Embryonic facial prominence (tissue), 1 donor: ENCODE measurements at regions not wholly inside any gene's neighbourhood (a gene's known extent, or its start where the extent isn't known, plus 50 kb on each side); places are given as distances from the start of the nearest gene placed in this dataset.
"Not testable (repeated sequence)": the region's sequence is repeated elsewhere in the genome, so short reads cannot be mapped to it uniquely, and the experiment has no call there.

ENCODE experiments used
- DNase-seq: peaks from one replicate; pipeline ENCODE4 v3.0.0-alpha.2; 2016; ENCODE audit errors: extremely low spot score

DNA sequence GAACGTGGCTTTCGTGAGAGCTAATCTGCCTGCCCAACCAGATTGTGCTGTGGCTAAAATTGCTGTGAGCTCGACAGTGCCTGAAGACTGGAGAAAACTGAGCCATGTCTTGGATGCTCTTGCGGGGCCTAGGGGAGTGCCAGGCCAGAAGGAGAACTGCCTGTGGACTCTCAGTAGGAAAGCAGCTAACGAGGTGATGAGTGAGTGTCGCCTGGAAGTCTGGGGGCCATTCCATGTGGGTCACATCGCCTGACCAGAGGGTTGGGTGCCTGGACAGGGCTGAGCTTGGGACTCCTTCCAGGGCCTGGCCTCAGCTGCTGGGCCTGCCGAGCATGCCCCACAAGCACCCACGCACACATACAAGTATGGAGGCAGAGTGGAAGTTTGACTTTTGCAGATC is 166.5 kb downstream of the VEGFA start:
- no peak for DNase-seq

DNA sequence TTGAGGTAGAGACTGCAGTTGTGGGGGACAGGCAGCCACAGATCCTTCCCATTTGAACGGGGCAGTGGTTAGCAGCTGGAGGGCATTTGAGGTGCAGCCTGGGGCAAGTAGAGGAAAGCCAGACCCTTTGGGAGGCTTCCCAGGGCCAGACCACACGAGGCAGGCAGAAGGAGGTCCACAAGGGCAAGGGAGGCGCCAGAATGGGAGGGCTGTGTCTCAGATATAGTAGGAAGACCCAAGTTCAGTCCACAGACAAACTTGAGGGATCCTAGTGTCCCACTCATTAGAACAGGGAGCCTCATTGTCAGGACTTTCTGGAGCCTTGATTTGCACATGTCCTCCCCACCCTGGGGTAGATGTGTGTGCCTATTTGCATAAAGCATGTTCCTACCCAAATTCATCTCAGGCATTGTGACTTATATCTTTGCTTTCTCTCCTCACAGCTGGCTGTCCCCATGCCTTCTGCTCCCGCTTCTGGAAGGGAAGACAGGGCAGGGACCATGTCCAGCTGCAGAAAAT is 166.0 kb downstream of the VEGFA start:
- DNase-seq, result no peak

DNA sequence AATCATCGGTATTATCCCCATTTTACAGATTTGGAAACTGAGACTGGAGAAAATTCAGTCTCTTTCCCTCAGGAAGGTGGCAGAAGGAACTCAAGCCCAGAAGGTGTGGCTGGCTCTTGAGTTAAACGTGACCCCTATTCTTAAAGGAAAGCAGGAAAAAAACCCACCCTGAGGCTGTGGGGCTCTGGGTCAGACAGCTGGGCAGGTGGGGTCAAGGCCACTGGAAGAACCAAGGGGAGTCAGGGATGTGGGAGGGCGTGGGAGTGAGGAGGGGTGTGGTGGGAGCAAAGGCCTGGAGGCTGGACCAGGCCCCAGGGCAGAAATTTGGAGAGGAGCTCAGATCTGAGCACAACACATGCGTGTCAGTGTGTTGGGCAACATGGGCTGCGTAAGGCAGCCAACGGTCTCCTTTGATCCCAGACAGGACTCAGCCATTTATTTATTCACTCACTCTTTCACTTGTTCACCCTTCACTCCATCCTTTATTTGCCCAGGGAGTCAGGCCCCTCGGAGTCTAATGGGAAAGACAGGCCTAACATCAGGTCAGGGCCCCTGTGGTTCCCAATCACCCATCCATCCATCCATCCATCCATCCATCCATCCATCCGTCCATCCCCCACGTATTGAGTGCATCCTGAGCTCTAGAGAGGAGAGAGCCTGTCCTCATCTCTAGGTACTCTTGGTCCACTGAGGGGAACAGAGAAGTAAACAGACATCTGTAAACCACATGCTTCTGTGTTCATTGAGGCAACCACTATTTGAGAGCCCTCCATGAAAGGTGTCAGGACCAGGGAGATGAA is 165.0 kb downstream of the VEGFA start:
- DNase-seq, result no peak

DNA sequence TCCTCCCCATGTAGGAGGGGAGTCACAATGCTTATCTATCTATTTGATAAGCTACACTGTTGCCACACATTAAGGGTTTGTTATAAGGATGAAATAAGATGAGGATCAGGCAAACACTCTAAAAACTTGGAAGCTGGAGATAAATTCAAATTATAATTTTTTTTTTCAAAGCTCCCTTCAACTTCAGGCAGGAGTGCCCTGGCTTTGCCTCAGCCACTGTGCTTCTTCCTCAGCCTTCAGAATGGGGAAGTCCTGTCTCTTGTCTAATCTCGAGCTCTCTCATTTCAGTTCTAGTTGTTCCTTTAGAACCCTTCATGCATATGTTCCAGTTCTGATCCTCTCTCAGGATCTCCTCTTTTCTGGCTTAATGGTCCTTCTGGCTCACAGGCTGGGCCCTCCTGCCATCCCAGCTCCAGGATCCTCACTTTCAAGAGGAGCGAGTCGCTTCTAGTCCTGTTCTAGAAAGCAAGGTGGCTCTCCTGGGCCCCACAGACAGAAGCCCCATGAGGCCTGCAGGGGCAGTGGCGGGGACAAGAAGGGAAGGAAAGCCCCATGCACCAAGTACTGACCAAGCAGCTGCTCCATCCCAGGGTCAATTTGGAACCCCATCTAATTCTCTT is 164.3 kb downstream of the VEGFA start:
- DNase-seq, result no peak

DNA sequence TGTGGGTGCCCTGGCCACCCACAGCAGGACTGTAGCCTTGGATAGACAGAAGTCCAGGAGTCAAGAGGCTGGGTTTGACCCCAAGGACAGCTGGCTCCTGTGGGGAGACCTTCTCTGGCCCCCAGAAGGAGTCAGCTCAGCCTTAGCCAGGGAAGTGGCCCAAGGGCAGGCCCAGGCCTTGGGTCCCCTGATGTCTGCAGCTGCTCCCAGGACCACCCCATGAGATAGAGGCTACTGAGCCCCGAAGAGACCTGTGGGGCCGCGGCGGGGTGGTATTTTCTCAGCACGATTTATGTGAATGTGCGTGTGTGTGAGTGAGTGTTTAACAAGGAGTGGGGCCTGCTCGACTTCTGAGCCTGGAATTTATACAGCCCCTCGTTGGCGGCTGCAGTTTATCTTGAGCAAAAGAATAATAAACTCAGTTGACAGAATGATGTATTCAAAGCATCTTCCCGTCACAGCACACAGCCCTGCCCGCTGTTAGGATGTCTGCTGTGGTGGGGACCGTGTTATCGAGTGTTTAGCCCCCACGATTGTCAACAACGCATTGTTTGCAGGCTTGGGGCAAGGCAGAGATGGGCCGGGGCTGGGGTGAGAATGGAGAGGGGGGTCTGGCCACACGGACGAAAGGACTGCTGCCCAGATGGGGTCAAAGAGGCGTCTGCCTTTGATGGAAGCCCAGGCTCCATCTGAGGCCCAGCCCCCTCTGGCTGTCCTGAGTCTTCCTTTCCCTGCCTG is 163.3 kb downstream of the VEGFA start:
- DNase-seq, result no peak

DNA sequence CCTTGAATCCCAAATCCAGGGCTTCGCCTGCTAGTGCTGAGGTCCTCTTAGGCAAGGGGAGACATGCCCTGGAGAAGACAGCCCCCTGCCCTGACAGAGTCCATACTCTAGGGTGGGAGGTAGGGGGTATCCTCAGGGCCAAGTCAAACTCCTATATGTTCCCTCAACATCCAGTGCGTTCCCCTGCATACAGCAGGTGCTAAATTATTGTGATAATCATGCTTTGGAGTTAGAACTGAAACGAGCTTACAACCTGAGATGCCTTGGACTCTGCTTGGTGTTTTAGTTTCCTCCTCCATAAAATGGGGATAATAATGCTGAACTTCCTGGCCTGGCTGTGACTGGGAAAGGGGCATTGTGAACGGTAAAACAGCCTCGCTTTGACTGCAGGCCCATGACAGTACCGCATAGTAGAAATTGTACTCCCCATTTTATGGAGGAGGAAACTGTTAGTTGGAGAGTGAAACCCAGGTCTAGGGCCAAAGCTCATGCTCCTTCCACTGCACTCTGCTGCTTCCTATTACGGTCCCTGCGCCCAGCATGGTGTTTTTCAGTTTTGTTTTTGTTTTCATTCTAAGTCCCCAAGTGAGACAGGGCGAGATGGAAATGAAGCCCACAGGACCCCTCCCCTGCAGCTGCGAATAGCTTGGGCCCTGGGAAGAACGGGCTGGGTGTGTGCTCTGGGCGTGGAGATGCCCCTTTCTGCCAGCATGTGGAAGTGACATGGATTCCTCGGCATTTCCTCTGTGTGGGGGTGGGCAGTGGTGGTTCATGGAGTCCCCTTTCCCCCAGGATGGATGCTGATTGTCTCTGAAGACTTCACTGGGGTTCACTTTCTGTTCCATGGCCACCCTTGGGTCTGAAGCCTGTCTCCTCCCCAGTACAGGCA is 162.5 kb downstream of the VEGFA start:
- DNase-seq, result no peak

DNA sequence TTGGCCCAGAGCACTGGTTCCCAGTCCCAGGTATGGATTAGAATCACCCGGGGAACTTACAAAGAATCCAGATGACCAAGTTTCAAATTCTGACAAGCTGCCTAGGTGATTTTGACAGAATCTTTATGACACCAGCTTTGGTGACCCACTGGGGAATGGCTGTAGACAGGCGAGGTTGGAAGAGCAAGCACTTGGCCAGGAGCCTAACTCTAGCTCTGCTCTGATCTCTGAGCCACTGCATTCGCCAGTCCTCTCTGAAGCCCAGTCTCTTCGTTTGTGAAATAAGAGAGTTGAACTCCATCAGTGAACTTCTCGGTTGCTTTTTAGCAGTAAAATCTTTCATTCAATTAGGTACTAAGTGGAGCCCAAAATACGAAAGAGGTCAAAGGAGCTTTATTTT is 161.2 kb downstream of the VEGFA start:
- no peak for DNase-seq

DNA sequence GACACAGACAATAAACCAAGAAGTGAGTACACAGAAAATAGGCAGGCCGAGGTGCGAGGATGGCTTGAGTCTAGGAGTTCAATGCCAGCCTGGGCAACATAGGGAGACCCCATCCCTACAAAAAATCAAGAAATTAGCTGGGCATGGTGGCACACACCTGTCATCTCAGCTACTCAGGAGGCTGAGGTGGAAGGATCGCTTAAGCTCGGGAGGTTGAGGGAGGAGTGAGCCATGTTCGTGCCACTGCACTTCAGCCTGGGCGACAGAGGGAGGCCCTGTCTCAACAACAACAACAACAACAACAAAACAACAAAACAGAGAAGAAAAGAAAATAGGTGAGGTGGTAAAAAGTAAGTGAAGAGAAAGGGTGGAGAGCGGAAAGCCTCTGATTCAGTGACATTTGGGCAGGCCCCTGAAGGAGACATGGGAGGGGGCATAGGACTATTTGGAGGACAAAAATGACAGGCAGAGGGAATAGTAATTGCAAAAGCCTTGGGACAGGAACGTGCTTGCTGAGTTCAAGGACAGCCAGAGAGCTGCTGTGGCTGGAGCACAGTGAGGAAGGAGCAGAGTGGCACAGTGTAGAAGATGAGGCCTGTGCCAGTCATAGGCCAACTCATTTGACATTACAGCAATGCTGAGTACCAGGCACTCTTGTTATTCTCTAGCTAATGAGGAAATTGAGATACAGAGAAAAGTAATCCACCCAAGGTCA is 160.6 kb downstream of the VEGFA start:
- no peak for DNase-seq

DNA sequence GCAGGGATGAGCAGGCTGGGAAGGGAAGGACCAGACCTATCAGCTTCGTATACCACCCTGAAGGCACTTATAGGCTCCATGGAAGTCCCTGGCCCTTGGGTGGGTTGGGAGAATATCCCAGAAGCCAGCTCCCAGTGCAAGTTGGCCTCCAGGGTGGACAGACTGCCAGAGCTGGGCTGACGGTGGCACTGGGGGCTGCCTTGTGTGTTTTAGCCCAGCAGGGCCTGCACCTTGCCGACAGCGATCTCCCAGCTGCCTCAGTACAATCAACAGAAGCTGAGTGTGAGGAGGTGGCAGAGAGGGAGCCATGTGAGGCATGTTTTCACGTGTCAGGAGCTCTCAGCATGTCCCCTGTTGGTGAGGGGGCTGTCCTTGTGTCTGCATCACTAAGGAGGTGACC is 159.5 kb downstream of the VEGFA start:
- DNase-seq, result no peak

DNA sequence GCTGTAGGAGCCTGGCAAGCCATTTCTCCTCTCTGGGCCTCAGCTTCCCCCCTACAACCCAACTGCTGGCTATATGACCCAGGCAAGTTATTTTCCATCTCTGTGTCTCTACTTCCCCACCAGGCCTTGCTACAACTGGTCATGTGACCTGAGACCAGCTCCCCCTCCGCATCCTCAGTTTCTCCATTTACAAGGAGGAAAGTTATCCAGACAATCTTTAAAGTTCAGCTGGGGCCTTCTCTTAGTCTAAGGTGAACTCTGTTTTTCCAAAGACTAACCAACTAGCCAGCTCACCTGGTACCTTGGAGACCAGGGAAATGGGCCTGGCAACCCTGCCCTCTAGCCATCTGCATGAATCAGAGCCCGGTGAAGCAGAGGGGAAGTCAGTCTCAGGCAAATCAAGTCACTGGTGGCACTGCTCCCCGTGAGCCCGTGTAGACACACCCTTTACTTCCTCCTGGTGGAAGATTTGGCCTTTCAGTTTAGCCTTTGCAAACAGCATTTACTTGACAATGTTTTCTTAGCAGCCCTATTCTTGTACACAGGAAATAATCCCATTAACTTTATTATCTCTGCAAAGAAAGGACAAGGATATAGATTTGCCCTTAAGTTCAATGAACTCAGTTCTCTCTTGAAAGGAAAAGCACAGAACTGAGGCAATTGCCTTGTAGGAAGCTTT is 157.7 kb downstream of the VEGFA start:
- DNase-seq, result no peak

DNA sequence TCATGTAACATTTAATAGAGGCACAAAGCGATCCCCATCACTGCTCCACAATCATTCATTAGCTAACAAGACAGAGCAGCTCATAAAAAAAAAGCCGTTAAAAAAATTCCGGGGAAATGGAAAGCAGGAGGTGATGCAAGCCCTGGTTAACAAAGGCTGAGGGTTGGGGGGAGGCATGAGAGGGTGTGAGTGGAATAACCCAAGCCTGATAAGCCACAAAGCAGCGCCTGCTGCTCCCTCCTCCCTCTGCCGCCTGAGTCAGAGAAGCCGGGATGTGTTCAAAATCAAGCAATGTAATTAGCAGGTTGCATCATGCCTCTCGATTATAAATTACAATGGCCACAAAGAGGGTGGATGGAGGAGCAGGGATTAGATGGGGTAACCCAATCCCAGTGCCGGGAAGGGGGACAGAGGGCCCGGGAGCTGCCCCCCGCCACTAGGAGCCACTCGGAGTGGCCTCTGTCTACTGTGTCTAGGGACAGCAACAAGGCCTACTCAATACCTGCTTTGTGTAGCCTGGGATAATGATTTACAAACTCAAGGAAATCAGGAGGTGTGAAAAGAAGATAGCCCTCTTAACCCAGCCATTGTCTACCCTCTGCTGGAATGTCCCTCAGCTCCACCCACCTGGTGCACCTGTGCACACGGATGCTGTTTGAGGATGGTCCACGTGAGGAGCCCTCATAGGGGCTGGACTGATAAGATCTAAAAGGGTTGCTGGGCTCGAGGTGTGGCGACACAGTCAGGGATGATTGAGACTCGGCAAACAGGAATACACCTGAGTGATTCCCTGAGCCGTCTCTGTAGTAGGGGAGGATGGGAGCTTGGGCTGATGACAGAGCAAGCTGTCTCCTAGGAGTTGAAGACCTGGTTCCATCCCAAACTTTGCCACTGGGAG is 156.9 kb downstream of the VEGFA start:
- DNase-seq, result no peak

DNA sequence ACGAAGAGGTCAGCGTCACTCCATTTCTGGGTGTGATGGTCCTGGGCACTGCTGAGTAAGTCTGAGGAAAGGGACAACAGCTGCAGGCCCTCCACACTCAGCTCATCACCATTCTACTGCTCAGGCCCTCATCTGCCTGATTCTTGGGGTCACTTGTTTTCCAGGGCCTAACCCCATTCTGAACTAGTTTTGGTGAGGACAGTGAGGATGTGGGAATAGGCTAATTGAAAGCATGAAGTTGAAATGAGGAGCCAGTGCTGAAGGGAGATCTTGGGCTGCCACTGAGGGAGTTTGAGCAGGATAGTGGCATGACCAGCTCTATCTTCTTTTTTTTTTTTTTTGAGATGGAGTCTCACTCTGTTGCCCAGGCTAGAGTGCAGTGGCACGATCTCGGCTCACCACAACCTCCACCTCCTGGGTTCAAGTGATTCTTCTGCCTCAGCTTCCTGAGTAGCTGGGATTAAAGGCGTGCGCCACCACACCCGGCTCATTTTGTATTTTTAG is 155.7 kb downstream of the VEGFA start:
- DNase-seq, result not testable (repeated sequence)

DNA sequence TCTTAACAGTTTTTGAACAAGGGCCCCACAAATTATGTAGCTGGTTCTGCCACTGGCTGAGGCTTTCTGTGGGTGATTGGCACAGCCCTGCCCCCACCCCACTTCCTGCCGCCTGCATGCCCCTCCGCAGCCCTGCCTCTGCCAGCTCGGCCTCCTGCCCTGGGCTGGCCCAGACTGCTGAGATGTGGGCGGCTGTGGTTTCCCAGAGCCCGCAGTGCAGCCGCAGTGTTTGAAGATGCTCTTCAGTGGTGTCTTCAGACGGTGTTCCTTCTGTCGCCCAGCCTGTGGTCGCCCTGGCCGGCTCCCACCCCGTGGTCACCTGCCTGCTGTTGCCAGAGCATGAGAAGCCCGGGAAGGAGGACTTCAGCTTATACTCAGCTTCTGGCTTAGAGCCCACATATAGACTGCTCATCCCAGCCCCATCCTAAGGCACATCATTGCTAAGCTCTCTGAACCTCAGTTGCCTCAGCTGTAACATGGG is 154.3 kb downstream of the VEGFA start:
- DNase-seq, result no peak

DNA sequence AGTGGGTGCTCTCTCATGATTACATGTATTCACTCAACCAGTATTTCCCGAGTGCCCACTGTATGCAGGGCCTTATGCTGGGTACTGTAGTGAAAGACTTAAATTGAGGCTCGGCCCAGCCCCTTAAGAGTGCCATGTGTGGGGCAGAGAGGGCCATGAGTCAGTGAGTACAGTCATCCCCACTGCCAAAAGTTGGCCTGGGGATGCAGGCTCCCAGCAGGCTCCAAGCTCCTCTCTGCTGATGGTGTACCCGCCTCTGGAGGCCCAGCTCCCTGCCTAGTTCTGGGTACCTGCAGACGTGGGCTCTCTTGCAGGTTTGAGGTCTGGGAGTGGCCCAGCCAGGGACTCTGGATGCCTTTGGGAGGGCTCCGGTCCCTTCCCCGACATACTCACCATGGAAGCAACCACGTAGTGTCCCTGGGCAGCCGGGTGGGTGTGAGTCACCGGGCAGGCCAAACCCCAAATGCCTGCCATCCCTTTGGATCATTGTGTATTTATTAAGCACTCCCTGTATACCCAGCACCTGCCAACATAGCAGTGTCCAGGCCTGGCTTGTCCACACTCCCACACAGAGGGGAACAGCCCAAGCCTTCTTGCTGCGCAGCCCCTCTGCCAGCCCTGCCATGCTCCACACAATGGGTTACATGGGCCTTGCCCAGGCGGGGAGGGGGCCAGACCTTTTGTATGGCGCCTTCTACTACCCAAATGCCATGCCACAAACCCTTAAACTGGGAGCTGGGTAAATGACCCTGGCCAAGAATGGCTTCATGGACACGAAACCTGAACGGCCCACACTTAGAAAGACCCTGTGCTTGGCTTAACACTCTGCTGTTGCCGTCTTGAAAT is 153.6 kb downstream of the VEGFA start:
- no peak for DNase-seq

DNA sequence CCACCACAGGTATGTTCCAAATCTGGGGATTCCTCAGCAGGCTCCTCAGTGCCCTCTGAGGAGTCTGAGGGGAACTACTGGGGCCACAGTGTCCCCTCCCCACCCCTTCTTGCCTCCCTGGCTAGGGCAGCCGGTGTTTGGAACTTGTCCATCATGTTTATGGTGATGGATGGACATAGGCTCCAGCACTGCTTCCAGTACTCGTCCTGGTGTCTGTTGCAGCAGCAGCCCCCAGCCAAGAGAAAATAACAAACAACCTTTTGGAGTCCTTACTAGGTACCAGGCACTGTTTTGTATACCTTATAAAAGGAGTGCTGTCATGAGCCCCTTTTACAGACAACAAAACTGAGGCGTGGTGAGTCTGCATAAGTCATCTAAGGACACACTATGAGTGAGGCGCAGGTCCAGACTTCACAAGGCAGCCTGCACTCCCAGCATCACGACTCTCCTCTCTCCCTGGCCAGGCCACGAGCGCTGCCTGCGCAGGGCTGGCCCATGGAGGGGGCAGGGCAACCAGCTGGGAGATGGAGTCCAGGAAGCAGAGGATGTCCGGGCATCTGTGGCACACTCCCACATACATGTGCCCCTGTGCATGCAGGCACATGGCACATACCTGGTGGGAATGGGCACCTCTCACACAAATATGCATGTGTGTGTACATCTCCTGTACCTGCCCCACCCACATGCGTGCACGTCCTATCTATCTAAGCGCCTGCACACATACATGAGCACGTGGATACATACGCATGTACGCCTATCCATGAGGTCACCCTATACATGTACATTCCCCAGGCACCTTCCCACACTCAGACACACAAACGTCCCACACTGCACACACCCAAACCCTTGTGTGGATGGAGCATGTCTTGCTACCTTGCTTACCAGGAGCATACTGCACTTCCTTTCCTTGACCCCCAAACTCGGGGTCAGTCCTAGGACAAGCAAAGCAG is 152.7 kb downstream of the VEGFA start:
- DNase-seq, result no peak

DNA sequence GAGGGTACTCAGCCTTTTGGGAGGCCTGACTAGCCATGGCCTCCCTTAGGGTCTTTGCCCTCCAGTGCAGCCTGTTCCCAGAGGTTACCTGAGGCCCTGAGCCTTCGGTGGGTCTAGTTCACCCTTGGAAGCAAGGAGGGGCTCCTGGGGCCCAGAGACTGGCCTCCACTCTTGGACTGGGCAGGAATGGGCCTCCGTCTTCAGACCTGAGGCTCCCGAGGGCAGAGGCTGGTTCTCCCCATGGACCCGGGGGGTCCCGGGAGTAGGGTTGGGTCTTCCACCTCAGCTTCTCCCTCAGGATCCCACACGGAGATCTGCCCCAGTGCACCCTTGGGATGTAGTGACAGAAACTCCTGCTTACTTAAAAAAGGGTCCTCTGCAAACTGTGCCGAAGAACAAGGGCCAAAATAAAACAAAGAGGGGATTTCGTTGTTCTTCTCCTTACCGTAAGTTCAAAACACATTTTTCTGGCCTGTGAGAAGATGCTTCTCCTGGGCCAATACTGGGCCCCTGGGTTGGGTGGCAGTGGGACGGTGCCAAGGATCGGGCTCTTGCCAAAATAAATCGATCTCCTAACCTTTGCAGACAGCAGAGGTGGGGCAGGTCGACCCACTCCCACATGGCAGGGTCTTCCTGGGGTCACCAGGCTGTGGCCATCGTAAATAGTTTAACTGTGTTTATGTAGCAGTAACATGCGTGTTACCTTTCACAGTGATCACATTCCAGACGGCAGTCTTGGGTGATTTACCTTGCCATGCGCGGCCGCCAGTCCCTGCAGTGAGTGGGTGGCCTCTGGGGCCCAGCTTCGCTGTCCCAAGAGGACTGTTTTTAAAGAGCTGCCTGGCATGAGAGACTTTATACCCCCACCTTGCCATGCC is 151.8 kb downstream of the VEGFA start:
- DNase-seq, result no peak
